T-helper 2 cell treated with Interferon-gamma antibody and Interleukin-4, amounts not matched to agents 5 μg/mL and 100 μg/mL, for 36 hours (primary cell): ENCODE measurements at regions not wholly inside any gene's neighbourhood (a gene's known extent, or its start where the extent isn't known, plus 50 kb on each side); places are given as distances from the start of the nearest gene placed in this dataset.

Experiments used
- DNase-seq: peaks from one replicate; pipeline ENCODE4 v3.0.0; 2021; ENCODE audit warnings: low spot score
- H3K27ac Mint-ChIP-seq: one replicate; pipeline ENCODE4 v1.8.0; 2021; ENCODE audit warnings: mild to moderate bottlenecking, mixed read lengths
- H3K27me3 Mint-ChIP-seq: one replicate; pipeline ENCODE4 v1.8.0; 2021; ENCODE audit warnings: low read depth, mixed read lengths
- H3K36me3 Mint-ChIP-seq: one replicate; pipeline ENCODE4 v1.8.0; 2021; ENCODE audit warnings: low read depth, mixed read lengths
- H3K4me1 Mint-ChIP-seq: one replicate; pipeline ENCODE4 v1.8.0; 2021; ENCODE audit warnings: low read depth, mixed read lengths
- H3K4me3 Mint-ChIP-seq: one replicate; pipeline ENCODE4 v1.8.0; 2022; ENCODE audit warnings: mild to moderate bottlenecking, moderate library complexity, mixed read lengths
- H3K9me3 Mint-ChIP-seq: one replicate; pipeline ENCODE4 v1.8.0; 2021; ENCODE audit warnings: mixed read lengths

DNA sequence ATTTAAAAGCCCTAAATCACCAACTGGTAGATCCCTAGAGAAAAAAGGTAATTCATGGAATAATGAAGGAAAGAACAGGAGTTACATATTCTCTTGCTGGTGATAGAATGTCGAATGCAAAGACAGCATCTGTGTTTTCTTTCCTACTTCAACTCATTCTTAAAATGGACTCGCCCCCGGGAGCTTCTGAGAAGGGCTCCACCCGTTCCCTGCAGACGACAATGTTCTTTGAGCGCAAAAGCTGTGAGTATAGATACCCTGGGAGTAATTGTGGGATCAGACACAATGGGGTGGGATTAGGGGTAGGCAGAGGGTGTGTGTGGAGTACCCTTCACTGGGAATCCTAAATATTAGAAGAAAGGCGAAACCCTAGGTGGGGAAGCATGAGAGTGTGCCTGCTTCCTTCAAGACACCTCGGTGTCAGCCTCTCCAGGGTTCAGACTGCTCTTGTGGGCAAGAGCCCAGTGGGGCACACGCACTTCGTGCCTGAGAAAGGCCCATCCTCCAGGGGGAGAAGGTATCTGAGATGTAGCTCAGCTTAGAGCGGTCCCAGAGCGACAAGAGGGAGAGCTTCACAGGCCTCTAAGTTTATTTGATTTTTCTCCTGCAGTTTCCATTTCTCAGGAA is 123.3 kb upstream of the DPYD start:
- H3K27ac Mint-ChIP-seq = no peak overlapping the region

DNA sequence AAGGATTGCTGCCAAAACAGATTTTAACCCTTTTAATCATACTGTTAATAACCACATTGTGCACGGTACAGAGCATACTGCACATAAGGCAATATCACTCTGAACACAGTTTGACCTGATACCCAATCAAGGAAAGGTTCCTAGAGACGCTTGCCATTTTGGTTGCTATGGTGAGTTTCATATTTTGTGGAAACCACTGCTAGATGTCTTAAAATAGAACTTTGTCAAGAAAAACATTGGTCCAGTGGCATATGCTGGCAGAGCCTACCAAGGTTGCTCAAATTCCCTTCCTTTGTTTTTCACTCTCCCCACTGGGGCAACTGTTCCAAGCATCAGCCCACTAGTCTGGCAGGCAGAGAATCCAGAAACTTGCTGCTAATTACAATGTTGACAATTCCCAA is 114.8 kb upstream of the DPYD start:
- Mint-ChIP-seq H3K4me3 (no peak overlapping the region), H3K27me3 (peaks cover 47% of the 10 kb centered on the region), H3K27ac (no peak overlapping the region), H3K4me1 (no peaks in the 10 kb centered on the region), H3K36me3 (no peaks in the 10 kb centered on the region), H3K9me3 (no peaks in the 10 kb centered on the region)
- DNase-seq = no peak

More for the DNA sequence above, 123.3 kb upstream of the DPYD start:
- no peak for DNase-seq
- peaks cover 71% of the 10 kb centered on the region for H3K27me3 Mint-ChIP-seq
- peak overlapping the region; percentile 72 for H3K4me3 Mint-ChIP-seq
- no peaks in the 10 kb centered on the region for H3K9me3 Mint-ChIP-seq
- H3K4me1 Mint-ChIP-seq = peaks cover 23% of the 10 kb centered on the region
- no peaks in the 10 kb centered on the region for H3K36me3 Mint-ChIP-seq

DNA sequence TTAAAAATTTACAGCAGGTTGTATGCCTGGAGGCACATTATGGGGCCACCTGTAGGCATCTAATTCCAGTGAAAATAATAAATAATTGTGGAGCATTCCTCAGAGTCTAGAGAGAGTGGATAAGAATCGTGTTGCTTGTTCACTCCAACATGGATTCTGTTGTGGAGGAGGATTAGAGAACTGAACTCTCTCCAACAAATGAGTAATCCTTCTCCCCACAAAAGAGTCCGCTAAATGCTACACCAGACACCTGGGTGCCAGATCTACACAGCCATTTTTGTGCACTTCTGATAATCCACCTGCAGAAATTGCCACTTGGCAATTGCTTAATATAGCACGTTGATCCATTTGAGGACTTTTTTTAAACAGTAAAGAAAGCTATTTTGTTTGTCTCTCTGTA is 113.7 kb upstream of the DPYD start:
- Mint-ChIP-seq H3K36me3 (no peaks in the 10 kb centered on the region), H3K4me3 (no peak overlapping the region), H3K9me3 (no peaks in the 10 kb centered on the region), H3K27me3 (peaks cover 40% of the 10 kb centered on the region), H3K4me1 (no peaks in the 10 kb centered on the region), H3K27ac (no peak overlapping the region)
- DNase-seq = no peak

DNA sequence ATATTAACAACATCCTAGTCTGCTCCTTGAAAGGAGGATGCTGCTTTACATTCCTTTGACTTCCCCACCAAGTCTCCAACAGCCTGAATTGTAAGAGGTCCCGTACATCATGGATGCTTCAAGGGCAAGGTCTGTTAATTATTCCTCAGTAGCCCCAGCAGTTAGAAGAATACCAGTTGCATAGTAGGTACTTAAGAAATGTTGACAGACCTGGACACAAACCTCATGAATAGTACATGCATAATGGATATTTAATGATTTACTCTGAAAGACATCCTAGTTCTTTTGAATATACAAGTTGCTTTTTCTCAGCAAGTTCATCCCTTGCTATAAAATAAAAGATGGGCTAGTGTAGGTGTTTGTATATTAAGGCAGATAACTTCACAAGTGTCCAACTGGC is 112.1 kb upstream of the DPYD start:
- Mint-ChIP-seq H3K27me3 (peaks cover 31% of the 10 kb centered on the region), H3K27ac (no peak overlapping the region), H3K36me3 (no peaks in the 10 kb centered on the region), H3K4me1 (no peaks in the 10 kb centered on the region), H3K4me3 (no peak overlapping the region), H3K9me3 (no peaks in the 10 kb centered on the region)
- DNase-seq = no peak

DNA sequence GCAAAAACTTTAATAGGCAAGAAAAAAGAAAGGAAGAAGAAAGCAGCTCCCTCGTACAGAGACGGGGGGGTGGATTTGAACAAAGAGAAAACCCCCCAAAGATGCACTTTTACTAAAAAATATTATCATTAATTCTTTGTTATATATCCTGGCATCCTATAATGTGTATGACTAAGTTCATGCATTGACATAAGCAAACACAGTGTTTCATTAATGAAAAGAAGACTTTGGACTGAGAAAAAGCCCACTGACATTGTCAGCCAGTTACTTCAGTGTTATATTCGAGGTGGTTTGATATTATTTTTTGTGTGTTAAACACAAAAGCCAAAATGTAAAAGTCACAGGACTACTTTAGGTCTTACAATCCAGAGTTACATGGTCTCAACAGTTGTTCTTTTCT is 110.1 kb upstream of the DPYD start:
- H3K4me1 Mint-ChIP-seq = no peaks in the 10 kb centered on the region
- H3K27ac Mint-ChIP-seq = no peak overlapping the region
- no peaks in the 10 kb centered on the region for H3K9me3 Mint-ChIP-seq
- peaks cover 31% of the 10 kb centered on the region for H3K27me3 Mint-ChIP-seq
- DNase-seq = no peak
- H3K36me3 Mint-ChIP-seq = no peaks in the 10 kb centered on the region
- no peak overlapping the region for H3K4me3 Mint-ChIP-seq

DNA sequence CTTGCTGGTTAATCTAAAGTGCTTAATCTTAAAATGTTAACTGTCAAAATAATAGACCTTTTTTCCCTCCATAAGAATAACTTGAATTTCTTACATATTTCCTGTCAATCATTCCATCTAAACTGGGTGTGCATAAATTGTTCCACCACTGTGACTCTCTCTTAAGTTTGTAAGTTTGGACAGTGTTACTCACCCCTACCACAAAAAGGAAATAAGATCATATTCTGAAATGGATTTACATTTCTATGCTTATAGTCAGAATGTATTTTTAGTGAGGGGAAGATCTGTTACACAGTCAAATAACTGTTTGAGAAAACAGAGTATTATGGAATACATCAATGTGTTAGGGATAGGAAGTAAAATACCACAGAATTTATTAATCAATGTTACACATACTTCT is 109.6 kb upstream of the DPYD start:
- Mint-ChIP-seq H3K27ac (no peak overlapping the region), H3K9me3 (no peaks in the 10 kb centered on the region), H3K4me1 (no peaks in the 10 kb centered on the region), H3K4me3 (no peak overlapping the region), H3K27me3 (peaks cover 29% of the 10 kb centered on the region), H3K36me3 (no peaks in the 10 kb centered on the region)
- no peak for DNase-seq

DNA sequence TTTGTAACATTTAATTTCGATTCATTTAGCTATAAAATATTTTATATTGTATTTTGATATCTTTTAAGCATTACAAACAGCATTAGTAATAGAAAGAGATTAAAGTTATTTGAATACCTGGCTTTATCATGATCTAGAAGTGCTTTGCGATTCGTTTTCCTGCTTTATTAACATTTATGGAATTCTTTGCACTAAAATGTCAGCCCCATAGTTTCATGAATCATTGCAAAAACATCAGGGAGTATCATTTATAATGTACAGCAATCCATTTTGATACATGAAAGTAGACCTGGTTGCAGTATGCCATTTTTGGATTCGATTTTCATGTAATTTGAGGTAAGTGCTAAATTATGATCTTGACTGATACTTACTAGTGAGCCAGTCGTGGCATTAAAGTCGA is 108.0 kb upstream of the DPYD start:
- Mint-ChIP-seq H3K27me3 (peaks cover 22% of the 10 kb centered on the region), H3K27ac (no peak overlapping the region)

DNA sequence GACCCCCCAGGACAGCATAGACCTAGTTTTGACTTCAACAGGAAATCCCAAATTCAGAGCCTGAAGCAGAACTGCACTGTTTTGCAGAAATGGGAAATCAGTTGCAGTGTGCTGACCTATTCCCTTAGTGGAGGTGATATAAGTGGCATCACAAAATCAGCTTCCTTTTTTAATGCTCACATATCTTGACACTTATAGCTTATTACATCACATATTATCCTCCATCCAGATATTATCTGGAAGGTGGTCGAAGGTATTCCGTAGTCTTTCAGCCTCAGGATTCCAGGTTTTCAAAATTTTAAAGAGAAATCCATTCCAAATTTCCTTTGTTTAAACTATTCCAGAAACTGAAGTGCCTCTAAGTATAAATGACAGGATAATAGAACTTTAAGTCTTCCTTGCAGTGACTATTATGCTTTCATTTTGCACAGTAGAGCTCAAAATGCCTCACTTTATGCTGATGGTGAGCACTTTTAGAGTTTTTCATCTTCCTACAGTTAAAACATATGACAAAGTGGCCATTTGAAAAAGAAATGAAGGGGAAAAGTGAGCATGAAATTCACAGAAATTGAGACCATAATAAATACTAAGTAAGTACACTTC is 106.4 kb upstream of the DPYD start:
- no peak overlapping the region for H3K27ac Mint-ChIP-seq
- DNase-seq = no peak
- no peaks in the 10 kb centered on the region for H3K9me3 Mint-ChIP-seq
- H3K4me1 Mint-ChIP-seq = peaks cover 13% of the 10 kb centered on the region
- no peaks in the 10 kb centered on the region for H3K36me3 Mint-ChIP-seq
- H3K4me3 Mint-ChIP-seq = no peak overlapping the region
- peaks cover 22% of the 10 kb centered on the region for H3K27me3 Mint-ChIP-seq

More for the DNA sequence above, 108.0 kb upstream of the DPYD start:
- no peaks in the 10 kb centered on the region for H3K36me3 Mint-ChIP-seq
- H3K9me3 Mint-ChIP-seq = no peaks in the 10 kb centered on the region
- H3K4me3 Mint-ChIP-seq = no peak overlapping the region
- DNase-seq = no peak
- H3K4me1 Mint-ChIP-seq = peaks cover 4% of the 10 kb centered on the region

DNA sequence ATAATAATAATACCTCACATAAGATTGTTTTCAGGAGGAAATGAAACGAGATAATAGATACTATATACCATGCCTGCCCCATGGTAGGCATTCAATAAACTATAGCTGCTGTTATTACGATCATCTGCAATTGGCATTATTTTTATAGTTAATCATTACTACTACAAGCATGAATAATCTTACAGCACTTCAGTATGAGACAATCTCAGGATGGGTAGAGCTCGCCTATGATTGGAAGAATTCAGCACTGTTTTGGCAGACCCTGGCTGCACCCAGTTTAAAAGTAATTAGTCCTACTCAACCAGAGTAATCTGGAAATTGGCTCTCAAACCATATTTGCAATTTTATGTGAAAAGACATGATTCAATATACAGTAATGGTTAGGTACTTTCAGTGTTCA is 105.0 kb upstream of the DPYD start:
- Mint-ChIP-seq H3K27me3 (peaks cover 25% of the 10 kb centered on the region), H3K9me3 (no peaks in the 10 kb centered on the region)
- DNase-seq = no peak

DNA sequence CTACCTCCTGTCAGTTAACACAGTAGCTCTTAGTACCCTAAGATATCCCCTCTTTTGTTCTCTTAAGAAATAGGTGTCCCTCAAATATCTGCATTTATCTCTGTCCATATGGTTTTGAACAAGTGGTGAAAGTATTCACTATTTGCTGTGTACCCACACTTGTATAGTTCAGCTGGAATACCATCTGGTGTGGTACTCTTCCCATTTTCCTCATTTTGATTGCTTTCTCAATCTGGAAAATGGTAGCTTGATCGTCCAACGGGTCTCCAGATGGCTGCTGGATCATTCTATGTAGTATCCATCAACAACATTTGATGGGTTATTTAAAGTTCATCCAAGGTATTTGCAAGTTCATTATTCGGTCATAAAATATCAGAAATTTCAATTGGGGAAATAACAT is 100.3 kb upstream of the DPYD start:
- H3K4me1 Mint-ChIP-seq = peaks cover 25% of the 10 kb centered on the region
- H3K36me3 Mint-ChIP-seq = no peaks in the 10 kb centered on the region
- no peak overlapping the region for H3K4me3 Mint-ChIP-seq
- no peak for DNase-seq
- peaks cover 24% of the 10 kb centered on the region for H3K27me3 Mint-ChIP-seq
- no peaks in the 10 kb centered on the region for H3K9me3 Mint-ChIP-seq
- H3K27ac Mint-ChIP-seq = no peak overlapping the region

More for the DNA sequence above, 105.0 kb upstream of the DPYD start:
- Mint-ChIP-seq H3K36me3 (no peaks in the 10 kb centered on the region), H3K4me3 (no peak overlapping the region), H3K4me1 (peaks cover 16% of the 10 kb centered on the region), H3K27ac (no peak overlapping the region)

DNA sequence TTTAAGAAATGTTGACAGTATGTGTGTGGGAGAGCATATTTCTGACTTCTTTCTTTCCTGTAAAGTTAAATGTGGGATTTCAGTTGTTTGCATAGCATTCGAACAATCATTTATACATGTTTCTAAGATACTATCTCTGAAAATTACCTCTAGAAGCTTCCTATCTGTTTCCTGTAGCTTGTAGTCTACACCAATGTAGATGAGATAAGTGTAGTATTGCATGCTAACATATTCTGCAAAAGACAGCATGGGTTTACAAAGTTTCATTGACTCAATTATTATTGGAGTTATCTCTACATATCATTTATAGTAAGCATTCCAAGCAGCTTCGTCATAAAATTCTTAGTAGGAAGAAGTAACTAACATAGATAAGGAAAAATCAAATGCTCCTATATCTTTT is 98.9 kb upstream of the DPYD start:
- DNase-seq = no peak
- no peaks in the 10 kb centered on the region for H3K36me3 Mint-ChIP-seq
- H3K4me1 Mint-ChIP-seq = peaks cover 25% of the 10 kb centered on the region
- no peaks in the 10 kb centered on the region for H3K9me3 Mint-ChIP-seq
- H3K27ac Mint-ChIP-seq = peak overlapping the region; percentile 20
- peaks cover 28% of the 10 kb centered on the region for H3K27me3 Mint-ChIP-seq
- H3K4me3 Mint-ChIP-seq = no peak overlapping the region

DNA sequence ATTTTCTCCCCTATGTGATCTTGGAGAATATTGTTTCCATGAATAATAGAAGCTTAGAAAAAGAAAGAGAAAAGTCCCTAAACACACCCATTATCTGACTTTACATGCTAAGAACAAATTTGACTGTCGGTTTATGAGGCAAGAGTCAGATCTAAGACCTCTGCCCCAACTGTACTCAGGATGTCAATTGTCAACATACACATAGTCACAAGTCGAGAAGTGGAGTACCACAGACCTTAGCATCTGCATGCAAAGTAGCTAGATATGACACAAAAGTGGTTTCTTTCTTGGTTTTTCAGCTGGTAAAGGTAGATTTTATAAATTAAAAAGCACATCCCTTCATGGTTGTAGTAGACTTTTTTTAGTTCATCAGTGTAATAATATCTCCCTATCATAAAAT is 97.2 kb upstream of the DPYD start:
- Mint-ChIP-seq H3K9me3 (no peaks in the 10 kb centered on the region), H3K27ac (no peak overlapping the region), H3K27me3 (peaks cover 29% of the 10 kb centered on the region), H3K4me1 (peaks cover 17% of the 10 kb centered on the region), H3K36me3 (no peaks in the 10 kb centered on the region), H3K4me3 (no peak overlapping the region)
- DNase-seq = no peak

DNA sequence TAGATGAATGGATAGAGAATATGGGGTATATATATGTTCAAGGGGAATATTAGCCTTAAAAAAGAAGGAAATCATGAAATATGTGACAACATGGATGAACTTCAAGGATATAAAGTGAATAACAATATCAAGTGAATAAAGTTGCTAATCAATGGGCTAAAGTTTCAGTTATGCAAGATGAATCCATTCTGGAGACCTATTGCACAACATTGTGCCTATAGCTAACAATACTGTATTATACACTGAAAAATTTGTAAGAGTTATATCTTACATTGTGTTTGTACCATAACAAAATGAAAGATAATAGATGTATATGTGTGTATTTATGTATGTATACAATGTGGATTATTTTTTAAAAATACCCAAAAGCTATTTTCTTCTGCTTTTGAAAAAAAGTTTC is 96.3 kb upstream of the DPYD start:
- Mint-ChIP-seq H3K27me3 (peaks cover 28% of the 10 kb centered on the region), H3K4me1 (peaks cover 12% of the 10 kb centered on the region), H3K36me3 (no peaks in the 10 kb centered on the region), H3K4me3 (no peak overlapping the region), H3K9me3 (no peaks in the 10 kb centered on the region), H3K27ac (no peak overlapping the region)
- DNase-seq = no peak

DNA sequence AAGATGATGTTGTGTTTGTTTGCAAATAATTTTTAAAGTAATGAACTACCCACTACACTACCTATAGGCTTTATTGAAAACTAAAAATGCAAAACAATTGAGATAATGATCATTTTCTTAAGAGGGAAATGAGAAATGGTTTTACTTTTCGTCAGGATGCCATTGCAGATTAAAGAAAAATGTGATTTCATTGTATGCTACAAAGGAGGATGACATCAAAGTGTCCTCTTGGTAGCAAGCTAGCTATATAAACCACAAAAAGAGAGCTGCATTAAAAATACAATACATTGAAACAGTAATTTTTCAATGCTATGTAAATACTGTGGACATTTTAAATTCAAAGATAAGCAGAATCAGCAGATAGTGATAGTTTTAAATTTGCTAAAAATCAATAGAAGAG is 87.5 kb upstream of the DPYD start:
- H3K9me3 Mint-ChIP-seq = no peaks in the 10 kb centered on the region
- H3K4me3 Mint-ChIP-seq = no peak overlapping the region
- no peak overlapping the region for H3K27ac Mint-ChIP-seq
- no peak for DNase-seq
- no peaks in the 10 kb centered on the region for H3K36me3 Mint-ChIP-seq
- peaks cover 6% of the 10 kb centered on the region for H3K4me1 Mint-ChIP-seq
- H3K27me3 Mint-ChIP-seq = peaks cover 25% of the 10 kb centered on the region
